NT2/D1 (cell line): ENCODE measurements at regions not wholly inside any gene's neighbourhood (a gene's known extent, or its start where the extent isn't known, plus 50 kb on each side); places are given as distances from the start of the nearest gene placed in this dataset.

Experiments
- DNase-seq: peaks from one replicate; pipeline ENCODE4 v3.0.0-alpha.2; 2011; ENCODE audit warnings: low read depth, low spot score
- H3K27me3 ChIP-seq: 2 replicates; pipeline ENCODE4 v1.6.0; 2011; ENCODE audit warnings: mild to moderate bottlenecking; ENCODE audit not compliant: insufficient read length, insufficient read depth
- H3K36me3 ChIP-seq: 2 replicates; pipeline ENCODE4 v1.6.1; 2011; ENCODE audit warnings: mild to moderate bottlenecking, low read length, mixed read lengths; ENCODE audit not compliant: insufficient read depth, insufficient read length
- H3K4me1 ChIP-seq: 2 replicates; pipeline ENCODE4 v1.5.1; 2011; ENCODE audit not compliant: insufficient read depth, insufficient read length
- H3K4me3 ChIP-seq: 2 replicates; pipeline ENCODE4 v1.5.1; 2011; ENCODE audit warnings: low read depth; ENCODE audit not compliant: insufficient read length
- H3K9ac ChIP-seq: 2 replicates; pipeline ENCODE4 v1.6.0; 2011; ENCODE audit warnings: low read depth; ENCODE audit not compliant: insufficient read length
- H3K9me3 ChIP-seq: 2 replicates; pipeline ENCODE4 v1.5.1; 2011; ENCODE audit warnings: mild to moderate bottlenecking, low read length; ENCODE audit not compliant: insufficient read depth
- SUZ12 ChIP-seq: IDR thresholded peaks from 2 replicates; pipeline ENCODE4 v1.6.1; 2011; ENCODE audit not compliant: insufficient read length, insufficient read depth; ENCODE audit errors: extremely low read depth
- YY1 ChIP-seq: IDR thresholded peaks from 2 replicates; pipeline ENCODE4 v1.6.1; 2011; ENCODE audit not compliant: insufficient read length, insufficient read depth
- ZNF274 ChIP-seq: IDR thresholded peaks from 2 replicates; pipeline ENCODE4 v1.6.1; 2011; ENCODE audit warnings: mild to moderate bottlenecking, low read depth, low read length

DNA sequence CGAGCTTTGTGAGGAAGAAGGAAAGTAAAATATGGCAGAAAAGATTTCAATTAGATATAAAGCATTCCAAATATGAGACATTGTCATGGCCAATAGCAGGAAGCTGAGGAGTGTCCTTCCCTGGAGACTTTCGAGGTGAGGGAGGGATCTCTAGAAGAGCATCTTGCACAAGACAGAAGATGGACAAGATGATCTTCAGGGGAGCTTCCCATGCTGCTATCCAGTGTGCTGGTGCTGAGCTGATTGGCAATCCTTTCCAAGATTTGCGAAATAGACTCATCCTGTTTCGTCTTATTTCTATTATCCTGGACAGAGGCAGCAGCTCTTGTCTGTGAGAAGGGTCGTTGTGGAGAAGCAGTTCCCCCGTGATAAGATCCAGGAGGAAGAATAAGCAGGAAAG lies 342.0 kb upstream of the CAMK1G start:
- no peak for TF ChIP-seq ZNF274
- TF ChIP-seq YY1, result no peak
- TF ChIP-seq SUZ12, result no peak
- H3K27me3 ChIP-seq, result no peaks in the 10 kb centered on the region
- DNase-seq, result no peak

DNA sequence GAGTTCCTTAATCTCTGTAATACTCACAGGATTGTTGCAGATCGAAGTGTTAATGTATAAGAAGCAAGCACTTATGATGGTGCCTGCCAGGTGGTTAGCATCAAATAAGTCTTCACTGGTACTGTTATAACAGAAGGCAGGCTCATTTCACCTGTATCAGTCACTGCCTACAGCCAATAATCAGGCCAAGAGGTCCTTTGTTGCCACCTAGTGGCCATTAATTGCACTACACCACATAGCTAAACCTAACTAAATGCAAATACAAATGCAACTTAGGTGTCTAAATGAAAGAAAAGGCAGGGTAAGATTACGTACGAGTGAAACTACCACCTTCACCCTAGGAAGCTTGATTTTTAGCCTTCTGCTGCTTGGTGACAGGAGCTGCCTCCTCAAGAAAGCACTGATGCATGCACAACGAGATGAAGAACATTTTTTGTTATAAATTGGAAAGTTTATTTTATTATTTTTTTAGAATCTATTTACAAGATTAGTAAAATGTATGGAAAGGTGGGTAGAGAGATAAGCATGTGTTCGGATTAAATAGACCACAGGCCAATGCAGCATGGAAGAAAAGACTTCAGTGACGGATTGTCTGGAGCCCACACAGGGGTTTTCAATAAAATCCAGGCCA lies 334.8 kb upstream of the CAMK1G start:
- Histone ChIP-seq H3K36me3 (no peaks in the 10 kb centered on the region), H3K4me1 (no peaks in the 10 kb centered on the region), H3K4me3 (no peak overlapping the region), H3K9me3 (no peaks in the 10 kb centered on the region), H3K9ac (no peak overlapping the region), H3K27me3 (no peaks in the 10 kb centered on the region)
- peak; percentile 80 for DNase-seq
- TF ChIP-seq ZNF274 (no peak), SUZ12 (no peak), YY1 (no peak)

More for the DNA sequence above, 342.0 kb upstream of the CAMK1G start:
- H3K4me3 ChIP-seq, result no peak overlapping the region
- H3K9ac ChIP-seq, result no peak overlapping the region
- H3K36me3 ChIP-seq, result no peaks in the 10 kb centered on the region
- no peaks in the 10 kb centered on the region for H3K4me1 ChIP-seq
- H3K9me3 ChIP-seq, result no peaks in the 10 kb centered on the region

DNA sequence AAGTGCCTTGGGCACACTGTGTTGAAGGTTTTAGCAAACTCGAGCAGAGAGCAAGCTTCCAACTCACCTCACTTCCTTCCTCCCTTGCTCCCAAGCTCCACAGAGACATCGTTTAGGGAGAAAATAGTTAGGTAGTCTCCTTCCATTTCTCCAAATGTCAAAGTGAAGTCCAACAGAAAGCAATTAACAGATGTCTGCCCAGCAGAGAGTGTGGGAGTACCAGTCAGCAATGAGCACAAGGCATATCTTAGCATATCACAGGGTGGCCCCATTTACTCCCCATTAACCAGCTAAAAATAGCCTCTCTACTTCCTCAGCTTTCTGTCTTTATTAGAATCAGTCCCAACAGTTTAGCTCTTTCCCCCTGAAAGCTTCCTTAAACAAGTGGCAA lies 334.2 kb upstream of the CAMK1G start:
- H3K4me1 ChIP-seq, result no peaks in the 10 kb centered on the region
- DNase-seq, result no peak
- no peaks in the 10 kb centered on the region for H3K36me3 ChIP-seq
- no peak overlapping the region for H3K4me3 ChIP-seq
- TF ChIP-seq YY1, result no peak
- no peak for TF ChIP-seq SUZ12
- no peak for TF ChIP-seq ZNF274
- no peaks in the 10 kb centered on the region for H3K9me3 ChIP-seq
- no peaks in the 10 kb centered on the region for H3K27me3 ChIP-seq
- H3K9ac ChIP-seq, result no peak overlapping the region

DNA sequence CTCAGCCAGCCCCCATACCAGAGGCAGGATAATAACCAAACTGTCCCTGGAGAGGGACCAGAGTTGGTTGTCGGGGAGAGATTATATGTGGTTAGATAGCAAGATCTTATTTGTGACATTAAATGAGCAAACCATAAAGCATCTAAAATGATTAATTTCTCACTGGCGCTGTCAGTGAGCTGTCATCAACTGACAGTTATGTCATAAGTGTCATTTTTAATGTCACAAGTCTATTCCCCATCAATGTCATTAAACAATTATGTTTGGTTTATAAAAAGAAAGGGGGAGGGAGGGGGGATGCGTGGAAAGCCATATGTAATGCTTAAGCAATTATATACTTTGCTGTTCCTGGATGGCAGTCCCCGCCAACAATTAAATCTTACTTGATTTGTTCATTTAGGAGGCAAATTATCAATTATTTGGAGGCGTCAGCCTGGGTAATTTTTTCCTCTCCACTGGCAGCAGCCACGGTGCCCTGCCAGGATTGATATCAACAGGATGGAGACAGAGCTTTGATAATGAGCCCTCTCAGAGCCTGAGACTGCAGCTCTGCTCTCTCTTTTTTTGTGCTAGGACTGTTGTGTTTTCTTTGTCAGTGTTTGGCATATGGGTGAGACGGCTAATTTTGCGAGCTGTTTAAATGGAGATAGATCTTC lies 333.6 kb upstream of the CAMK1G start:
- H3K36me3 ChIP-seq, result no peaks in the 10 kb centered on the region
- no peaks in the 10 kb centered on the region for H3K27me3 ChIP-seq
- TF ChIP-seq YY1 (no peak), ZNF274 (no peak), SUZ12 (no peak)
- H3K9me3 ChIP-seq, result no peaks in the 10 kb centered on the region
- no peak overlapping the region for H3K9ac ChIP-seq
- H3K4me1 ChIP-seq, result no peaks in the 10 kb centered on the region
- no peak overlapping the region for H3K4me3 ChIP-seq
- no peak for DNase-seq

DNA sequence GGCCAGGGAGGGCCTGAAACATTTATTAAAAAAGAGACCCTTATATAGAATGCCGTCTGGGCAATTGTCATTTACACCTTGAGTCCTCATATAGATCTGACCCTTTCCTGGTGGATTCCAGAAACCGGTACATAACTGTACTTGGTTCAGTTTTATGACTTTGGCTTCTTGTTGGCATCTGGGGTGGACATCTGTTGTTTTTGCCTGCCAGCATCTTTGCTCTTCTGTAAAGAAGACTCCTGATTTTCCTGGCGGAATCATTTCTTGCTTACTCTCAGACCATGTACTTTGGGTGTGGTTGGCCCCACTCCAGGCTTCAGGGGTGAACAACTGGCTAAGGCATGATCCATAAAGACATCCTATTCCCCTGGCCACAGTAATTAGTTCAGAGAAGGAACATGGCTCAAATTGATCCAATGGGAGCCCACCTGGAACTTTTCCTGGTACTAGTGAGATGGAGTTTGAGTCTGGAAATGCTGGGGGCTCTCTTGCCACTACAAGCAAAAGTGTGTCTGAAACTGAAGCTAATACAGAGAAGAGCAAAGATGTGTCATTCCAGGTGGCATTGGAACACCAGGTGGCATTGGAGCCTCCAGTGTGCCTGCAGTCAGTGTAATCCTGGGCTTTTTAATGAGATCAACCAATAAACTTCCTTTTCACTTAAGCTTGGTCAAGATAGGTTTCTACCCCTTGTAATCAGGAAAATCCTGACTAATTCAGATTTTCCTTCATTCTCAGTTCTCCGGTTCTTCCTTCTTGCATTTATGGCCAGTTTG lies 332.5 kb upstream of the CAMK1G start:
- Histone ChIP-seq H3K9me3 (no peaks in the 10 kb centered on the region), H3K27me3 (no peaks in the 10 kb centered on the region), H3K4me1 (no peaks in the 10 kb centered on the region), H3K9ac (no peak overlapping the region), H3K4me3 (no peak overlapping the region), H3K36me3 (no peaks in the 10 kb centered on the region)
- TF ChIP-seq ZNF274 (no peak), SUZ12 (no peak), YY1 (no peak)
- no peak for DNase-seq

DNA sequence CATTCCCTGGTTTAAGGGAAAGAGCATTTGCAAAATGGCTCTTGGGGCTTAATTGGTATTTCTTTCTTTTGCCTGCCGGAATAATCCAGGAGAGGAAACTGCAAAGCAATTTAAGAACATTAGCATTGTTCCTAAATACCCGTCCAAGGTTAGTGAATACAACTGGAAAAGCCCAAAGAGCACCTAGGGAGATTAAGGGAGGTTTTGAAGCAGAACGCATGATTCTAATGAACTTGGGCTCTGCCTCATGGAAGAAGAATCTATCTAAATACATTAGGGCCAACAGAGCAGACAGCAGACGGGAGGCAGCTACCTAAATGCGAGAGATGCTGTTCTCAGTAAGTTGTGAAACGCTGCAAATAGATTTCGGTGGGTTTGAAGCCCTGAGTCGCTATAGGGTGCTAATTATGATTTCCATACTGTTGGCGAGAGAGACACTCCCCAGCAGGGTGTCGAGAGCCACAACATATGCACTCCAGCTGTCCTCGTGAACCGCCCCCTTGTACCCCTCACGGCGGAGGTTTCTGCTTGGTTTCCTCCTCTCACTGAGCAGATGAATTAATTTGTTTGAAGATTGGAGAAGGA lies 326.7 kb upstream of the CAMK1G start:
- Histone ChIP-seq H3K9ac (no peak overlapping the region), H3K9me3 (peaks cover 40% of the 10 kb centered on the region), H3K4me1 (no peaks in the 10 kb centered on the region), H3K27me3 (no peaks in the 10 kb centered on the region), H3K4me3 (no peak overlapping the region), H3K36me3 (no peaks in the 10 kb centered on the region)
- no peak for DNase-seq
- TF ChIP-seq ZNF274 (no peak), YY1 (no peak), SUZ12 (no peak)

DNA sequence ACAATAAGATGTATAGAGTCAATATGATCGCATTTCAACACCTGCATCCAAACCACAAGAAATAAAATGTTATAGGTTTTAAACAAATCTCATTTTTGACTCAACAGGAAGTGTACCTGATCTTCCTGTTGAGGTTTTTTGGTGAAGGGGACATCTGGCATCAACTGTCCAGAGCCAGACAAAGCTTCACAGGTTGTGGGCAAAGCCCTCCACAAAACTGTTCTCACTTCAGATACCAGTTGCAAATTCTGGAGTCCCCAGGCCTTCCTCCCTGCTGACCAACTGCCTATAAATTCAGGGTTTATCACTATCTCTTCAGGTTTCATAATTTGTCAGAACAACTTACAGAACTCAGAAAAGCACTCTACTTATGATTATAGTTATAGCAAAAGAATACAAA lies 326.1 kb upstream of the CAMK1G start:
- H3K9me3 ChIP-seq, result peaks cover 40% of the 10 kb centered on the region
- no peak overlapping the region for H3K4me3 ChIP-seq
- no peaks in the 10 kb centered on the region for H3K27me3 ChIP-seq
- no peak for TF ChIP-seq YY1
- no peaks in the 10 kb centered on the region for H3K4me1 ChIP-seq
- H3K9ac ChIP-seq, result no peak overlapping the region
- no peaks in the 10 kb centered on the region for H3K36me3 ChIP-seq
- DNase-seq, result no peak
